HTR-8/SVneo (cell line): ENCODE measurements at regions not wholly inside any gene's neighbourhood (a gene's known extent, or its start where the extent isn't known, plus 50 kb on each side); places are given as distances from the start of the nearest gene placed in this dataset.
"Not testable (repeated sequence)": the region's sequence is repeated elsewhere in the genome, so short reads cannot be mapped to it uniquely, and the experiment has no call there.

ENCODE experiments used
- DNase-seq: peaks from one replicate; pipeline ENCODE4 v3.0.0; 2011; ENCODE audit warnings: low spot score, mixed read lengths; ENCODE audit not compliant: insufficient read length
- FAIRE-seq: peaks from 2 replicates; lab custom pipeline; 2011; peaks lifted over from hg19 to GRCh38; lab: Jason Lieb, UNC

DNA sequence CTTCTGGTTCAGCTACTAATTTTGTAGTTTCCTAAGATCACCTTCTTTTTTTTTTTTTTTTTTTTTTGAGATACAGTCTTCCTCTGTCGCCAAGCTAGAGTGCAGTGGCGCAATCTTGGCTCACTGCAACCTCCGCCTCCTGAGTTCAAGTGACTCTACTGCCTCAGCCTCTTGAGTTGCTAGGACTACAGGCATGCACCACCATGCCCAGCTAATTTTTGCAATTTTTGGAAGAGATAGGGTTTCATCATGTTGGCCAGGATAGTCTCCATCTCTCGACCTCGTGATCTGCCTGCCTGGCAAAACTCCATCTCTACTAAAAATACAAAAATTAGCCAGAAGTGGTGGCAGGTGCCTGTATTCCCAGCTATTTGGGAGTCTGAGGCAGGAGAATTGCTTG lies 301.5 kb upstream of the TFPI start:
- DNase-seq (no peak), FAIRE-seq (no peak)

GRCh38 chr2:187857826-187858225 lies 303.6 kb upstream of the TFPI start:
- FAIRE-seq: peak; percentile 26
- DNase-seq: no peak

DNA sequence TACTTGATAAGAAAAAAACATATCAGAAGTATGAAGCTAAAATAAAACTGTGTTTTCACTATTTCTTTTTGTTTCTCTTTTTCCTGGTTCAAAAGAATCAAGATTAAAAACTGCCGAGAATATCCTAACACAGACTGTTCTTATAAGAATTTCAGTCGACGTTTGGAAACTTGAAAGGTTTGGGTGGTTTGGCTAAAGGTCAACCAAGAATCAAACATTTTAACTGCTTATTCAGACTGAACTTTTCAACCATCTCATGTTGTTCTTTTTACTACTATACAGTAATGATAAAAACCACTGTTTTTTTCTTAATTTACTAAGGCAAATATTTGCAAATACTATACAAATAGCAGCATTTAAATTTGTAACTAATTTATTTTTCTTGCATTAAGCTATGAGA lies 308.5 kb upstream of the TFPI start:
- no peak for DNase-seq
- no peak for FAIRE-seq

- no peak for FAIRE-seq
These were observed 310.8 kb upstream of the TFPI start for GRCh38 chr2:187865025-187865424.

DNA sequence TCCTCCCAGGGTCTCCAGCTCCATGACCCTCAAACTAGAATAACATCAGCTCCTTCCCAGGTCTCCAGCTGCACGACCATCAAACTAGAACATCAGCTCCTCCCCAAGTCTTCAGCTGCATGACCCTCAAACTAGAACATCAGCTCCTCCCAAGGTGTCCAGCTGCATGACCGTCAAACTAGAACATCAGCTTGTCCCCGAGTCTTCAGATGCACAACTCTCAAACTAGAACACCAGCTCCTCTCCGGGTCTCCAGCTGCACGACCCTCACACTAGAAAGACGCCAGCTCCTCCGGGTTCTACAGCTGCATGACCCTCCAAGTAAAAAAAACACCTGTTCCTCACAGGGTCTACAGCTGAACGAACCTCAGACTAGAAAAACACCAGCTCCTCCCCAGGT lies 312.9 kb upstream of the TFPI start:
- DNase-seq (no peak), FAIRE-seq (no peak)

More at GRCh38 chr2:187865025-187865424, 310.8 kb upstream of the TFPI start:
- no peak for DNase-seq

DNA sequence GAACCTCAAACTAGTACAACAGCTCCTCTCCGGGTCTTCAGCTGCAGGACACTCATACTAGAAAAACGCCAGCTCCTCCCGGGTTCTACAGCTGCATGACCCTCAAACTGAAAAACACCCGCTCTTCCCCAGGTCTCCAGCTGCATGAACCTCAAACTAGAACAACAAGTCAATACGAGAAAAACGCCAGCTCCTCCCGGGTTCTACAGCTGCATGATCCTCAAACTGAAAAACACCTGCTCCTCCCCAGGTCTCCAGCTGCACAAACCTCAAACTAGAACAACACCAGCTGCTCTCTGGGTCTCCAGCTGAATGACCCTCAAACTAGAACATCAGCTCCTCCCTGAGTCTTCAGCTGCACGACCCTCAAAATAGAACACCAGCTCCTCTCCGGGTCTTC lies 315.0 kb upstream of the TFPI start:
- DNase-seq (no peak), FAIRE-seq (no peak)

GRCh38 chr2:187871506-187871905 lies 317.3 kb upstream of the TFPI start:
- DNase-seq: no peak
- no peak for FAIRE-seq

DNA sequence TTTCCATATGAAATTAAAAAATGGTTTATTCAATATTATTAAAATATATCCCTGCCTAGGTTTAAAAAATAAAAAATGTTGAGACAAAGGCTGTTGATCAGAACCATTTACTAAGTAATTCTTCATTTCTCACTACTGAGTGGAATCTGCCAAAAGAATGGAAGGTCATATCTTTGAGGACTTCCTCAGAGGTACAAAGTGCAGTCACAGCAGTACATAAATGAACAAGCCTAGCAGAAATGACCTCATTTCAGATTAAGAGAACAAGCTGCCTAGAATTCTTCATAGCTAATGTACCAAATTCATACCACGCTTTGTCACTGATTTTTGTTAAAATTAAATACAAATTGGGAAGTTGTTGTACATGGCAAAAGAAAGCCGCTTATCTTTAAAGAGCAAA lies 318.9 kb upstream of the TFPI start:
- DNase-seq (no peak), FAIRE-seq (no peak)

DNA sequence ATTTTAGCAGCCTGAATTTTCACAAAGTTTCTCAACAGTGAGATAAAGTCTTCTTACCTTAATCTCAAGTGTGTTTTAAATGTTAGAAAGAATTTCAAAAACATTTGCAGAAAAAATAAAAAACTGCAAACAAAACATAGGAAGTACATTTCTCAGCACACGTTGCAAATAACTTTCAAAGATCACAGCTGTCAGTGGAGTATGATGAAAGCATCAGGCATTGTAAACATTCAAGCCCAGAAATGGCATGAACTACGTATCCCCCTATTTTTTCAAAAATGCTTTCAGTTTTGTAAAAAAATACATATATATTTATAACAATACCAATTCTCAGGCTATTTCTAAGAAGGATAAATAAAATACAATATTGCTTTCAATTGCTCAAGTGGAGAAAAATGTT lies 320.6 kb upstream of the TFPI start:
- no peak for FAIRE-seq
- DNase-seq: no peak

DNA sequence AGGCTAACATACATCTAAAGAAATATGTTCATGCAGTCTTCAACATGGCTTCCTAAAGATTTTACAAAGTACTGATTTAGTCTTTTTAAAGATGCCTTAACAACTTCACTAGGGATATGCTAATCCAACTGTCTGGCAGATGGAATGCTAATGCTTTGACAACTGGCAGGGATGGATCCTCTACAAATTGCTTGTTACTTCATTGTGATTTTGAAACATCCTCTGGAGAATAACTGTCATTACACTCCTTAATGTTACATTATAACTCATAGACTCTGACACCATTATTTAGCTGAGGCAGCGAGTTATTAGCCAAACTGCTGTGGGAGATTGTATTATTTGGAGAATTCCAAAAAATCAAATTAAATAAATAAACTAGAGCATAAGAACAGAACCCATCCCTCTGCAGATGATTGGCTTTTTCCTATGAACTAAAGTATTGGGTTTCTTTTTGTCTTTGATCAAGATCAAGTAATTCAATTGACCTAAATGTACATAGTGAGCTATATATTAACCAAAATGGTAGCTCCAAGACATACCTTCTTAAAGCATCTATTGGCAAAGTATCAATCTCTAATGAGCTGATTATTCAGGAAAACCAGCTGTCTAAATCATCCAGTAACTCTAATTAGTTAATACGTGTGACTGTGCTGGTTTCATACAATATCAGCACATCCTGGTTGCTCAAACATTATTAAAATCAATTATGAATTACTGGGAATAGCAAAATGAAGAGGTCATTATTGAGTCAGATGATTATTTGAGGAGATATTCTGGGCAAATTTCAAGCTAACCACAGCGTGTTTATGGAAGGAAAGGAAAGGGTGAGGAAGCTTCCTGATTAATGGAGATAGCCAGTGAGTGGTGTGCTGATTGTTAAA lies 321.3 kb upstream of the TFPI start:
- DNase-seq (no peak), FAIRE-seq (no peak)

DNA sequence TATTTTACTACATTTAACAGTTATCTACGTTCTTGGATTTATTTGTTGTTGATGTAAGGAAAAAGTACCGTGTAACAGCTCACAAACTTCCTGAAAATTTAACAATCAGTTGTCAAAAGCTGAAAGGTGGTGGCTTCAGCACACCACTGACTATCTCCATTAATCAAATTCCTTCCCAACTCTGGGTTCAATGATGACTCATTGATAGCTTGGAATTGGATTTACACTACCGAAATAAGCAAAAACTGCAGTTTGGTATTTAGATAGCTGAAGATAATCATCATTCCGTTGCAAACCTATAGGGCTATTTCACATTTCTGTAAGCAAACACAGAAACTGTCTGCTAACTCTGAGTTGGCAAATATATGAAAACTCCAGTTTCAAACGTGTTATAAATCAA lies 322.3 kb upstream of the TFPI start:
- peak; percentile 4 for FAIRE-seq
- no peak for DNase-seq

GRCh38 chr2:187877391-187877790 lies 323.2 kb upstream of the TFPI start:
- no peak for DNase-seq
- FAIRE-seq: no peak

- no peak for FAIRE-seq
These were observed 323.9 kb upstream of the TFPI start for GRCh38 chr2:187878112-187878511.

DNA sequence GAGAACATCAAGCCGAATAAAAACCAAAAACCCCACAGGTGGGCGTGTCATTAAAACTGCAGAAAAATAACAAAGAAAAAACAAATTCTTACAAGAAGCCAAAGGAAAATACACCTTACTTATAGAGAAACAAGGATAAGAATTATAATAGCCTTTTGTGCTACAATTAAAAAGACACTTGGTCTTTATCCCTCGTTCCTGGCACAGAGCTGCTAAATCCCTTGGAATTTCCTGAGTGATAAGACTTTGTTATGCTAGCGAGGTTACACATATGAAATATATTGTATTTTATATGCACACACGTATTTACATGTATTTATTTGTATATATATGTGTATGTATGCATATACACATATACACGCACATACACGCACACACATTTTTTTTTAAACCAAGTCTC lies 325.3 kb upstream of the TFPI start:
- no peak for DNase-seq
- FAIRE-seq: no peak

More at GRCh38 chr2:187878112-187878511, 323.9 kb upstream of the TFPI start:
- no peak for DNase-seq

- DNase-seq (no peak), FAIRE-seq (no peak)
These were observed 329.8 kb upstream of the TFPI start for GRCh38 chr2:187884003-187884402.

GRCh38 chr2:187890690-187891089 lies 336.5 kb upstream of the TFPI start:
- FAIRE-seq: no peak
- DNase-seq: no peak

DNA sequence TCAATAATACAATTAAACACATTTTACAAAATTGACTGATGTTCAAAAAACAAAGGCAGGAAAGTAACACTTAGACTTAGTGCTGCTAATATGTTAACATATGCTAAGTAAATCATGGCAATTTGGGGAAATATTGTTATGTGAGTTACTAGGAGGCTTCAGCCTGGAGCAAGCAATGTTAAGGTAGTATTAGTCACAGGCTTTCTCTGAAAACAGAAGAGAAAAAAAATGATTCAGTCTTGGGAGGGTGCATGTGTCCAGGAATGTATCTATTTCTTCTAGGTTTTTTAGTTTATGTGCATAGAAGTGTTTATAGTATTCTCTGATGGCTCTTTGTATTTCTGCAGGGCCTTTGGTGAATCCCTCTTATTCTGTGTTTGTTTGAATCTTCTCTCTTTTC lies 345.8 kb upstream of the TFPI start:
- DNase-seq: no peak
- no peak for FAIRE-seq

DNA sequence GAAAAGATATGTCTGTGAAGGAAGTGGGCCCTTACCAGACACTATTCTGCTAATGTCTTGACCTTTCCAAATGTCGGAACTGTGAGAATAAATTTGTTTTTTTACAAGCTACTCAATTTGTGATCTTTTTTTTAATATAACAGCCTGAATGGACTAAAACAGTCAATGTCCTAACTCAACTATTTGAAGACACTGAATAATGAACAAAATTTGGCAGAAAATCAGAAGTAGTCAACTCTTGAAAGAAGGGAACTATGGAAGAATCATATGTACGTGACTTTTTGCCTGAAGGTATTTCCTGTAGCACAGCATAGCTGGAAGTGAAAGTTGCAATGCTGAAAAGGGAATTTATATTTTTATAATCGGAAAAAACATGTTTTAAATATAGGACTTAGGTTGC lies 351.8 kb upstream of the TFPI start:
- DNase-seq: no peak
- no peak for FAIRE-seq

- FAIRE-seq: not testable (repeated sequence)
These were observed 356.7 kb upstream of the TFPI start for GRCh38 chr2:187910922-187911321.

DNA sequence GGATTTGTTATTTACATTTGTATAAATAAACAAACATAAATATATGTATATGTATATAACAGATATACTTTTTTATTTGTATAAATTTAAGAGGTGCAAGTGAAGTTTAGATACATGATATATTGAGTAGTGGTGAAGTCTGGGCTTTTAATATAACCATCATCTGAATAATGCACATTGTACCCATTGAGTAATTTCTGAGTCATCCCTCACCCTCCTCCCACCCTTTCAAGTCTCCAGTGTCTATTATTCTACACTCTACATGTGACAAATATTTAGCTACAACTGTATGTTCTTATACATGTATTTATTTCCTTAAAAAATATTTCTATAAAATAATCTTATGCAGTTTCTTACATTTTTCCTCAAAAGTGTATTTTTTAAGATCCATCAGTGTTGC lies 358.7 kb upstream of the TFPI start:
- DNase-seq (no peak), FAIRE-seq (no peak)

More at GRCh38 chr2:187910922-187911321, 356.7 kb upstream of the TFPI start:
- not testable (repeated sequence) for DNase-seq

- no peak for FAIRE-seq
- DNase-seq: no peak
These were observed 361.6 kb upstream of the TFPI start for GRCh38 chr2:187915810-187916209.

- no peak for DNase-seq
- no peak for FAIRE-seq
These were observed 362.6 kb upstream of the TFPI start for GRCh38 chr2:187916799-187917198.
